Lower leg skin (tissue), 3 donors: ENCODE measurements at regions not wholly inside any gene's neighbourhood (a gene's known extent, or its start where the extent isn't known, plus 50 kb on each side); places are given as distances from the start of the nearest gene placed in this dataset.

Experiments used
- CTCF ChIP-seq, 3 donors: fragments of 450-650 bp; IDR thresholded peaks; one replicate each; pipeline ENCODE4 v1.5.1; 2016; ENCODE audit warnings: antibody characterized with exemption in 3 of 3, mild to moderate bottlenecking in 3 of 3, moderate library complexity in 2 of 3
- POLR2A ChIP-seq, 2 donors: fragments of 450-650 bp; IDR thresholded peaks; one replicate each; pipeline ENCODE4 v1.6.1; 2016 to 2017; ENCODE audit warnings: antibody characterized with exemption in 2 of 2, mild to moderate bottlenecking in 1 of 2, moderate library complexity in 1 of 2

DNA sequence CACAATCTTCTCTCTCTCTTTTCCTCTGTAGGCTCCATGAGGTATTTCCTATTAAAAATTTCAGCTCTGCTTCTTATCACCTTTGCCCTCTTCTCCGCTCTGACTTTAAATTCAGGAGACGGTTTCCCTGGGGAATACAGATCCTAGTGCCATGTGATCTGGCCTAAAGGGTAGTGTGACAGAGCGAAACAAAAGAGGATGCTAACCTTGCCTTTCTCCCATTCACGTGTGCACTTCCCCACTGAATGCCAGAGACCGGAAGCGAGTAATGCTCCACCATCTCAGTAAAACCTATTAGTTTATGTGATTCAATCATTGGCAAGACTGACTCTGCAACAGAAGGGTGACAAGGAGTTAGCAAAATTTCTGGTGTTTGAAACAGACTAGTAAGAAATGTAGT is 358.3 kb downstream of the ZNF521 start:
- TF ChIP-seq CTCF (IDR thresholded peaks at IDR 0.05) (no peak), POLR2A (IDR thresholded peaks at IDR 0.05) (no peak)
